ACHN (cell line): ENCODE measurements at regions not wholly inside any gene's neighbourhood (a gene's known extent, or its start where the extent isn't known, plus 50 kb on each side); places are given as distances from the start of the nearest gene placed in this dataset.
"Not testable (repeated sequence)": the region's sequence is repeated elsewhere in the genome, so short reads cannot be mapped to it uniquely, and the experiment has no call there.

Source experiments
- DNase-seq: peaks from one replicate; pipeline ENCODE4 v3.0.0-alpha.2; 2015
- in situ Hi-C: cut with HindIII; loops from 2 replicates; pipeline ENCODE4 v1.10.0; 2017; ENCODE audit warnings: low sequenced_read_pairs, low pct_ligation_motif_present, low pct_unique_long_range_greater_than_20kb

DNA sequence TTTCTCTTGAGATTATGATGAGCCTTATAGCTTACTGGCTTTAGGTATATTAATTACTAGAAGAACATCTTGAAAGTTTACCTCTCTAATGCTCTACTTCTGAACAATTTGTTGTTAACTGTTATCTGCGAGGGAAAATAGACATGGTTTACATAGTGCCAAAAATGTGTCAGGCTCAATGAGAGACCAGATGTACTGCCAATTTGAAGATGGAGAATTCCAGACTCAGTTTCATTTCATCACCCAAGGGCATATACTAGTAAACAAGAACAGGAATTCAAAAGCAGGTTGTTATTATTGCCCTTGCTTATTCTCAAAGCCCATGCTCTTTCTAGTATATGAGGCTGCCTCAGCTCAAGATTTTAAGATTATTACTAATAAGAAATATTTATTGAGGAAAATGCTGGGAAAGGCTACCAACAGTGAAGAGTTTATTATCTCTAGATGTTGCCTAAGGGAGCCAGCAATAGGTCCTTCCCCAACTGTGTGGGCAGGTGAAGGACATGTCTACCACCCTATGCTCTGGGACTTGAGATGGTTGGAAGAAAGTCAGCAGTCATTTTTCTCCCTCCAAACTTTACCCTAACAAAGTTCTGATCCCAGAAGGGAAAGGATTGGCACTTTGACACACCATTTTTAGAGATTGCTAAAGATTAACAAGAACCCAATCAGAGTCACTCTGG lies 792.7 kb downstream of the METTL4 start:
- in situ Hi-C loops = no loop called here
- DNase-seq = no peak

DNA sequence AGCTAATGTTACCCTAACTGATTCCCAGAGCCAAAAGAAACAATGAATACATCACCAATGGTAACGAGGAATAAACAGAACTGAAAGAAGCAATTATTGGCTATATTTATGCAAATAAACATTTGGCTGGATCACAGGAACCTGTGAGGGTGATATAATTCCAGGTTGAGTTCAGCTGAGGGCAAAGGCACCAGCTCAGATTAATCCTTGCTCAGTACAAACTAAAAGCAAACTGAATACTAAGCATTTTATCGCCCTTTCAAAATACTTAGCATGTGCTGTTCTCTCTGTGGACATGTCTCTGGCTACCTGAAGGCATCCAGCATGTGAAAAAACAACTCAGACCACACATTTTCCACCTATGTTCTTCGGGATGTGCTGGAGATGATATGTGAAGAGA lies 791.7 kb downstream of the METTL4 start:
- DNase-seq = no peak
- in situ Hi-C loops = no loop called here

DNA sequence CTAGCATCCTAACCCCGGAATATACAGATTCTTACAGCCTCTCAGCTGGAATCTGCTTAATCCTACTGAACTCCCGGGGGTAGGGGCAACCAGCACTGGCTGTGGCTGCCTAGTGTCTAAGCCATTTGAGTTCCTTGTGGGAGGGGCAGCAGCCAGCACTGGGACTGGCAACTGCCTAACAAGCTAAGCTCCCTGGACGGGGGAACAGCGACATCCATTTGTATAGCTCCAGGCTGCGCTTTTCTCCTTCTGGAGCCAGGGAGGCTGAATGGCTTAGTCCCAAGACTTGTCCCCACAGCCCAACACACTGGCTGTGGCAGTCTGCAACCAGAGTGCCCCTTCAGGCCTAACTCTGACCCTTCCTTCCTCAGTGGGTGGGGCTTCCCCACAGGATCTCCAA lies 787.2 kb downstream of the METTL4 start:
- DNase-seq = no peak
- in situ Hi-C loops = no loop called here

DNA sequence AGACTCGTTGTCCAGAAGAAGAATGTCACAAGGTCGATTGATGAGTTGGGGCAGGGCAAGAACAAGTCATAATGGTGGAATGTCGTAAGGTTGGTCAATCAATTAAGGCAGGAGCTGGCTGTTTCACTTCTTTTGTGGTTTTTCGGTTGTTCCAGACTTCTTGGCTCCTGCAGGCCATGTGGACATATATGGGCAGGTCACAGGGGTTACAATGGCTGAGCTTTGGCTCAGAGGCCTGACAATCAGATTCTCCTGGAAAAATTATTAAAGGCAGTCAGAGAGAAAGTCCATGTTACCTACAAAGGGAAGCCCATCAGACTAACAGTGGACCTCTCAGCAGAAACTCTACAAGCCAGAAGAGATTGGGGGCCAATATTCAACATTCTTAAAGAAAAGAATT lies 785.3 kb downstream of the METTL4 start:
- DNase-seq, in situ Hi-C loops: not testable (repeated sequence)

DNA sequence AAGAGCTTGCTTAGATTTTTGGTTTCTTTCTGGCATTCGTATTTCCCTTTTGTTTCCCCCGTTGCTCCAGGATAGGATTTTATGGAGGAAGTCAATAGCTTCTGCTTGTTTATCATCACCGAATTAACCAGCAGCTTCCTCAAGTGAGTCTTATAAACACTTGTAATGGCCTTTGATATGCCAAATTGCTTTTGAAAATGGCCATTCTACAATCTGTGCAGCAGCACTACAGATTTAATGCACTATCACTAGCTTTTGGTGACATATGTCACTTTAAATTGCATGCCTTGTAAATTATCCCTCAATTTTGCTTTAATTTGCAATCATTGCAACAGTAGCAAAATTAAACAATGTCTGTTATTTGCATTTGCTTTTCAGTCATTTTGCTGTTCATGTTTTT lies 774.7 kb downstream of the METTL4 start:
- no peak for DNase-seq
- in situ Hi-C loops = no loop called here

DNA sequence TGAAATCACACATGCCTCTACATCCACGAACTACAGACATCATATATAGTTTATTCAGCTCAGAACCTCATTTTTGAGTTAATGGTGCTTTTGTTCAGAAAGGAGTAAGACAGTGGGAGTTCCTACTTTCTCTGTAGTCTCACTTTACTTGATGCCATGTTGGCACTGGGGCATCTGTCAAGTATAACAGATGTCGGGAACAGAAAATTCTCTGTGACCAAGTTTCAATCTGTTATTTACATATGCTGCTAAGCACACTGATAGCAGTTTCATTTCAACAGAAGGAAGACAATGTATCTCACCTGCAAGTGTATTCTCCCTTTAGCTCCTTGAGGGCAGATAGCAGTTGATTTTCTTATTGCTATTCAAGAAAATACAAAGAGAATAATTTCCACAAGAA lies 774.1 kb downstream of the METTL4 start:
- DNase-seq = no peak
- in situ Hi-C loops = no loop called here

DNA sequence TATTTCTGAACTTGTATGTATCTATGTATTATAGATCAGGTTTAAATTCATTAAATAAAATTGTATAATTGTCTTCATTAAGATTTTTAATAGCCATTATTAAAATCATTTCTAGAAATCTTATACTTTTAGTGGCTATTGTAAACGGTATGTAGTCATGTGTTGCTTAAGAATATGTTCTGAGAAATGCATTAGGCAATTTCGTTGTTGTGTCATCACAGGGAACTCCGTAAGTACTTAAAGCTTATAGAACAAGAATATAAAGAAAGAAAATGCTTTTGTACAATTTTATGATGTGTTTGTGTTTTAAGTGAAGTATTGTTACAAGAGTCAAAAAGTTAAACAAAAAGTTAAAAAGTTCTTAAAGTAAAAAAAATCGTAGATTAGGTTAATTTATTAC lies 765.8 kb downstream of the METTL4 start:
- DNase-seq = no peak
- in situ Hi-C loops = no loop called here

DNA sequence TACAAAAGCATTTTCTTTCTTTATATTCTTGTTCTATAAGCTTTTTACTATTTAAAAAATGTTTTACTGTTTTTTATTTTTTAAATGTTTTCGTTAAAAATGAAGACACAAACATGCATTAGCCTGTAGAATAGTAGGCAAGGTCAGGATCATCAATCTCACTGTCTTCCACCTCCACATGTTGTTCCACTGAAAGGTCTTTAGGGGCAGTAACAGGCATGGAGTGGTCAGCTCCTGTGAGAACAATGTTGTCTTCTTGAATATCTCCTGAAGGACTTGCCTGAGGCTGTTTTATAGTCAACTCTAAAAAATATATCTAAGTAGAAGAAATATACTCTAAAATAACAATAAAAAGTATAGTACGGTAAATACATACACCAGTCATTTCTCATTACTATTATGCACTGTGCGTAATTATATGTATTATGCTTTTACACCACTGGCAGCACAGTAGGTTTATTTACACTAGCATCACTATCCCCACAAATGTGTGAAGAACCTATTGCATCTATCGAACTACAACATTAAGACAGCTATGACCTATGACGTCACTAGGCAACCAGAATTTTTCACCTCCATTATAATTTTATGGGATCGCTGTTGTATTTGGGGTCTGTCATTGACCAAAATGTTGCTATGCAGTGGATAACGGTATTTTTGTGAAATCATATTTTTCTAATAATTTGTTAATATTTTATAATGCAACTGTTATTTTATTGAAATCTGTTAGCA lies 764.3 kb downstream of the METTL4 start:
- DNase-seq = no peak
- in situ Hi-C loops = no loop called here

DNA sequence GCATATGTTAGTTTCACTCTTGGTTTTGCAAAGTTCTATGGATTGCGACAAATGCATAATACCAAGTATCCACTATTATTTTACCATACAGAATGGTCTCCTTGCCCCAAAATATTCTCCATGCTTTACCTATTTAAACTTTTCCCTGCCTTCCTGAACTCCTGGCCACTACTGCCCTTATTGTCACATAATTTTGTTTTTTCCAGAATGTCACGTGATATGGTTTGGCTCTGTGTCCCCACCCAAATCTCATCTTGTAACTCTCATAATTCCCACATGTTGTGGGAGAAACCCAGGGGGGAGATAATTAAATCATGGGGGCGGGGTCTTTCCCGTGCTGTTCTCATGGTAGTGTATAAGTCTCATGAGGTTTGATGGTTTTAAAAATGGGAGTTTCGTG lies 760.0 kb downstream of the METTL4 start:
- in situ Hi-C loops = no loop called here
- DNase-seq = no peak

DNA sequence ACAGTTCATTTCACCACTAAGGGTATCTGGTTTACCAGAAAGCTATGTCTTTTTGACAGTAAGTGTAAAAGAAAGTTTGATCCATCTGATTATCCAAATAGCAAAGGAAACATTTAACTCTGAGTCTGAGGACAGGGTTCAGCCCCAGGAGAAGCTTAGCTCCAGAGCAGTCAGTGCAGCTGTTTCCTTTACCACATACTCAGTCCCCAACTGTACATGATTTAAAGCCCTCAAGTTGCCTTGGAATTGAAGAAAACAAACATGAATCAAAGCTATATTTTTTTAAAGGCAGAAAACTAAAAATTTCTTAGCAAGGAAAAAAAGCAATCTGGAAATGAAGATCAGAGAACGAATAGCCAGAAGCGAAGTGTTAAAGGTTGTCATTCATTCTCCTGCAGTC lies 746.0 kb downstream of the METTL4 start:
- no peak for DNase-seq
- in situ Hi-C loops = no loop called here

DNA sequence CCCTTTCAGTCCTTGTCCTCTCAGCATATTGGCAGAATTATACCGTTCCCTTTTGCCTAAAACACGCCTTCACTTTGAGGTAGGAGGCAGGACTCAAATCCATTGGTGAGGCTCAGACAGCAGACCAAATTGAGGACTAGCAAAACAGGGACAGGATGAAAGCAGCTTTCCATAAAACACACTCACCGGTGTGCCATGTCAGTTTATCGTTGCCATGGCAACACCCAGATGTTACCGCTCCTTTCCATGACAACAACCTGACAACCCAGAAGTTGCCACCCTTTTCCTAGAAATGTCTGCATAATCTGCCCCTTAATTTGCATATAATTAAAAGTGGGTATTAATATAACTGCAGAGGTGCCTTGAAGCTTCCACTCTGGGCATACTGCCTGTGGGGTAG lies 730.4 kb downstream of the METTL4 start:
- in situ Hi-C loops = no loop called here
- no peak for DNase-seq

DNA sequence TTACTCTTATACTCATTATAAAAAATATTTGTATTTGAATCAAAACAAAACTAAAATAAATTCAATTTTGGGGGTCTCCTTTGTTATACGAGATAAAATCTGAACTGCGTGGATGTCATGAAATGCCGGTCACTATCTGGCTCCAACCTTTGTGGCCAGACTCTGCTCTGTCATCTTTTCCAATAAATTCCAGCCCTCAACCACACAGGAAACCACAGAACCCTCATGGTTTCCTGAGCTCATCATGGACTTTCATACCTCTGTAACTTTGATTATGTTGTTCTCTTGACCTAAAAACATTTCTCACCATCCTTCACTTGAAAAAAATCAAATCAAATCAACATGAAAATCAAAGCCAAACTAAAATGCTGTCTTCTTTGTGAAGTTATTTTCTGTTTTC lies 724.7 kb downstream of the METTL4 start:
- in situ Hi-C loops = no loop called here
- peak; percentile 8 for DNase-seq

DNA sequence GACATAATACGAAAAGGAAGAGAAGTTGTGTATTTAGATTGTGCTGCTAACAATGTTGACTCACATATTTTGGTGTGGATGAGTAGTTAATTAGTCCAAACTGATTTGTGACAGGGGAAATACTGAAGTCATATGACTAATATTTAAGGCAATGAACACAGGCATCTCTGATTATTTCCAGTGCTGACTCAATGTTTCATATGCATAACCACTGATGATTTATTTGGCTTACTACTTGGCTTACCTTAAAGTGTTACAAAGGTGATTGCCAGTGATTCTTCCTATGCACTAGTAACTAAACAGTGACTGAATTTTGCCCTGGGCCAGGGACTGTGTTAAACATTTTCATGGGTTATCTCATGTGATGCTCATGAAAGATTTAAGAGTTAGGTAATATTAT lies 722.6 kb downstream of the METTL4 start:
- DNase-seq = no peak
- in situ Hi-C loops = no loop called here

DNA sequence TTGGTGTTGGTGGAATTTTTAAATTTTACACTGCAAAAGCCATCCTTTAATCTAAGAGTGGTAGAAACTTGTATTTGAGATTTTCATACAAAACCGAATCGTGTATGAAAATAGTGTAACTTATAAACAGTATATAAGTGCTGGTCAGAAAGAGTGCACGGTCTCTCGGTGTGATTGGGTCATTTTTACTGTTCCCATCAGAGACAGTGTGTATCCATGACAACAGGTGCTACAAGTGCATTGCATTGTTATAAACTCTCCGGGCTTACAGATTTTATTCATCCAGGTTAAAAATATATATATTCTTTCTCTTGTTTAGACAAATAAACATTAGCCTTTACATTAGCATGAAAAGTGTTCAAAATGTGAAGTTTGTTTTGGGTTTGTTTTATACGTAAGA lies 721.9 kb downstream of the METTL4 start:
- no peak for DNase-seq
- in situ Hi-C loops = no loop called here

DNA sequence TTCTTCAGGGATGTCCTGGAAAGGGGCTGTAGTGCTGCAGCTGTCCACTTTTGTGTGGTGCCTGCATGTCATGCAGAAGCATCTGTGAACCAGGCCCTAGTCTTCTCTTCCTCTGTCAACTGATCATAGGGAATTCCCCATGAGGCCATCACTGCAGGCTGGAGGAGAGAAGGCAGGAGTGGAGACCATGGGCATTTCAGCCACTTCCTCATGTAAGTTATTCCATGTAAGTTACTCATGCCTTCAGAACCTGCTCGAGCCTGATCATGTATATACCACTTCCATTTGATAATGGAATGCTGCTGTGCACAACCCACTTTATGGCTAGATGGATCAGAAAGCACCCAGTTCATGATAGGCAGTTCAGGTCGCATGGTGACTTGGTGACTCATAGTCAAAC lies 714.0 kb downstream of the METTL4 start:
- in situ Hi-C loops = not testable (repeated sequence)

DNA sequence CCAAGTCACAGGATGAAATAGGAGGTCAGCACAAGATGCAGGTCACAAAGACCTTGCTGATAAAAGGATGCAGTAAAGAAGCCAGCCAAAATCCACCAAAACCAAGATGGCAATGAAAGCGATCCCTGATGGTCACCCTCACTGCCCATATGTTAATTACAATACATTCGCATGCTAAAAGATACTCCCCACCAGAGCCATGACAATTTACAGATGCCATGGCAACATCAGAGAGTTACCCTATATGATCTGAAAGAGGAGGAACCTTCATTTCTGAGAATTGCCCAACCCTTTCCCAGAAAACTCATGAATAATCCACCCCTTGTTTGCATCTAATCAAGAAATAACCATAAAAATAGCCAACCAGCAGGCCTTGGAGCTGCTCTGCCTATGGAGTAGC lies 709.8 kb downstream of the METTL4 start:
- no peak for DNase-seq
- in situ Hi-C loops = no loop called here

More for the DNA sequence above, 714.0 kb downstream of the METTL4 start:
- DNase-seq = not testable (repeated sequence)

DNA sequence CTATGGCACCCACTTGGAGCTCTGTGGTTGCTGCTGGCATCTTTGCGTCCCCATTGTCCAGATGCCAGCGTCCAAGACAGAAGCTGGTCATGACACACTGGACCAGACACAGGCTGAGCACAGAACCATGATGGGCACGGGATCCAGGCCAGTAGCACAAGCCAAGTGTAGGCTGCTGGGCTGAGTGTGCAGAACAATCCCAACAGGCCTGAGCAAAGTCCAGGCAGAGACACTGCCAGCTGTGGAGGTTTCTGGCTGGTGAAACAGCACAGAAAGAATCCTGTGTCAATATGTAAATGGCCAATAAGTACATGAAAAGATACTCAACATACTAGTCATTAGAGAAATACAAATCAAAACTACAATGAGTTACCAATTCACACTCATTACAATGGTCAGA lies 705.4 kb downstream of the METTL4 start:
- in situ Hi-C loops = no loop called here
- no peak for DNase-seq

DNA sequence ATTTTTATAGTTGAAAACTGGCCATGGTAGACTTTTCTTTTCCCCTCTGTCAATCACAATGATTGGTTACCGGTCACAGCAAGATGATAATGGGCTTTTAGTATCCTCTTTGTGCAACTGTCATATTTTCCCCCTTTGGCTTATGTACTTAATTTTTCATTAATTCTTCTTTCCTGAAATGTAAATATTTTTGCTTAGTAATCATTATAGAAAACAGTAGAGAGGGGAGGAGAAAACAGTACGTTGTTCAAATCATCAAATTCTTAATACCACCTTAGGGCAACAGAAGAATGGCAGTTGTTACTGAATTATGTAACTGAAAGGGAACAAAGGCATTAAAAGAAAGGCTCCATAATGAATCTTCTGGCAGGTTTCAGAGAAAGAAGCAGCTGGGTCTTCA lies 699.0 kb downstream of the METTL4 start:
- DNase-seq = no peak
- in situ Hi-C loops = no loop called here

DNA sequence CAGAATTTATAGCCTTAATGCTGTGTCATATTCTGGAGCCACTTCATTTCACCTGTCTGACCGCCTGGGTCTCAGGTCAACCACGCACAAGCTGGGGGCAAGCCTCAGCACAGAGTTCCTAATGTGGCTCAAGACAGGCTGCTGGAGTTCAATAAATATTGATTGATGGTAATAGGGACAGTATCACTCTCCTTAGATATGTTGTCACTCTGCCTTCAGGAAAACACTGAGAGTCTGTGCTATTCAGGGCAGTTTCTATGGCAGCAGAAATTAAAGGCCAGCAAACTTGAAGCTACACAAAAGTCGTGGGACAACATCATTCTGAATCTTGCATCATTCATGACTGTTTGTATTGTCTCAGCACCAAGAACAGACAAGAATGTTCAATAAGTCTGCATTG lies 696.1 kb downstream of the METTL4 start:
- in situ Hi-C loops = no loop called here
- DNase-seq = no peak

DNA sequence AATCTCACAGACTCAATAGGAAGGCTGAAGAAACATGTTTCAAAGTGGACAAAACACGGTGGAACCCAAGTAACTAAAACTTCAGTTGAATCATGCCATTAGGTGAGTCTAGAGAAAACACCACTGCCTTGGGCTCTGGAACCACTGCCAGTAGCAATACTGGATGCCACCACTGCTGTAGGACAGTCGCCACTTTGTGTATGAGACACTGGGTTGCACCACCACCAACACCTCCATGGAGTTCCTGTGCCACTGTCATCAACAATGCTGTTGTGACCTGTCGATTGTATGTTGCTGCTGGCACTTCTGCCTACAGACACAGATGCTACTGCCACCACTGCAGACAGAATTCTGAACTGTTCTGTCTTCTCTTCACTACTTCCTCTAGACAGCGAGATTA lies 686.7 kb downstream of the METTL4 start:
- in situ Hi-C loops = no loop called here
- no peak for DNase-seq
